K562 (cell line): ENCODE measurements at regions not wholly inside any gene's neighbourhood (a gene's known extent, or its start where the extent isn't known, plus 50 kb on each side); places are given as distances from the start of the nearest gene placed in this dataset.

ENCODE experiments used
- ATAC-seq: fragments of 200-7000 bp; cut with Tn5 transposase; 3 replicates; pipeline ENCODE4 v1.9.1; 2020; ENCODE audit warnings: moderate library complexity
- BruUV-seq: library from RNA; stranded (reverse); fragments of 400-500 nt; replicated peaks from 2 replicates; lab custom pipeline; 2021; lab: Mats Ljungman, UMichigan
- CTCF ChIA-PET: fragments of 300-600 bp; formaldehyde crosslinking; extraction: SDS; loops from one replicate; lab custom pipeline; 2021; ENCODE audit warnings: low intra/inter-chr PET ratio; lab: Yijun Ruan, JAX
- POLR2A ChIA-PET: fragments of 300-600, 350-650 bp; sonication (Branson Sonifier 250); formaldehyde crosslinking; extraction: SDS; loops from one replicate; lab custom pipeline; 2021; ENCODE audit warnings: antibody characterized with exemption, inconsistent platforms; lab: Yijun Ruan, JAX
- DNase-seq, 4 experiments: peaks; one replicate each; pipeline versions ENCODE4 v3.0.0 to v3.0.0-alpha.2; 2011 to 2018; ENCODE audit warnings: low spot score in 3 of 4, mixed read lengths in 3 of 4; ENCODE audit errors: extremely low read depth in 1 of 4
- FAIRE-seq: peaks from 2 replicates; lab custom pipeline; 2011; peaks lifted over from hg19 to GRCh38; lab: Jason Lieb, UNC
- H2AFZ ChIP-seq: 2 replicates; pipeline ENCODE4 v1.6.0; 2011; ENCODE audit warnings: low read depth, low read length, control low read depth, inconsistent platforms
- H3K27ac ChIP-seq: fragments of 200-600 bp; 3 replicates; pipeline ENCODE4 v1.8.0; 2011; ENCODE audit warnings: low read depth, mild to moderate bottlenecking, control low read depth, inconsistent platforms, low read length, moderate library complexity, mixed read lengths; ENCODE audit errors: extremely low read depth
- H3K27me3 ChIP-seq, 2 experiments: fragments of 300-600 bp in 1 of 2; 2 replicates in 1 of 2; 3 replicates in 1 of 2; pipeline versions ENCODE4 v1.6.0 to v1.8.0; 2011; ENCODE audit warnings: inconsistent platforms in 2 of 2, low read length in 2 of 2, mild to moderate bottlenecking in 1 of 2, mixed read lengths in 1 of 2, moderate library complexity in 1 of 2; ENCODE audit not compliant: control insufficient read depth in 2 of 2, insufficient read depth in 2 of 2
- H3K36me3 ChIP-seq: fragments of 300-600 bp; 3 replicates; pipeline ENCODE4 v1.8.0; 2011; ENCODE audit warnings: mild to moderate bottlenecking, low read length, inconsistent platforms; ENCODE audit not compliant: control insufficient read depth, insufficient read depth
- H3K4me1 ChIP-seq, 2 experiments: fragments of 200-600 bp in 1 of 2; replicated peaks in 1 of 2; 2 replicates in 1 of 2; 3 replicates in 1 of 2; pipeline versions ENCODE4 v1.5.1 to v1.8.0; 2011; ENCODE audit warnings: inconsistent platforms in 2 of 2, low read length in 2 of 2, mild to moderate bottlenecking in 1 of 2, mixed read lengths in 1 of 2, moderate library complexity in 1 of 2; ENCODE audit not compliant: control insufficient read depth in 2 of 2, insufficient read depth in 2 of 2
- H3K4me2 ChIP-seq: 2 replicates; pipeline ENCODE4 v1.6.1; 2011; ENCODE audit warnings: low read length, control low read depth, inconsistent platforms, mixed read lengths; ENCODE audit not compliant: insufficient read depth
- H3K4me3 ChIP-seq: fragments of 200-600 bp; sonication (generic), shearing (Covaris generic); 2 replicates; pipeline ENCODE4 v1.5.1; 2016; ENCODE audit warnings: control low read depth, inconsistent platforms
- H3K79me2 ChIP-seq: fragments of 200-600 bp; 3 replicates; pipeline ENCODE4 v1.8.0; 2011; ENCODE audit warnings: low read length, inconsistent platforms; ENCODE audit not compliant: control insufficient read depth, insufficient read depth
- H3K9ac ChIP-seq, 2 experiments: 2 replicates each; pipeline versions ENCODE4 v1.6.0 to v1.6.1; 2011; ENCODE audit warnings: low read depth in 2 of 2, low read length in 2 of 2, control low read depth in 1 of 2, inconsistent platforms in 1 of 2, mild to moderate bottlenecking in 1 of 2, mixed read lengths in 1 of 2; ENCODE audit not compliant: insufficient read depth in 1 of 2
- H3K9me1 ChIP-seq: one replicate; pipeline ENCODE4 v1.6.0; 2011; ENCODE audit warnings: inconsistent platforms, mild to moderate bottlenecking, low read length, moderate library complexity; ENCODE audit not compliant: control insufficient read depth, insufficient read depth
- H3K9me3 ChIP-seq: replicated peaks from 2 replicates; pipeline ENCODE4 v1.5.1; 2011; ENCODE audit warnings: low read depth, low read length, inconsistent platforms; ENCODE audit not compliant: control insufficient read depth, insufficient read depth
- H4K20me1 ChIP-seq: replicated peaks from 2 replicates; pipeline ENCODE4 v1.6.1; 2011; ENCODE audit warnings: low read length, inconsistent platforms, mixed read lengths; ENCODE audit not compliant: control insufficient read depth, insufficient read depth
- ARHGAP35 ChIP-seq: fragments of 450-650 bp; IDR thresholded peaks from 2 replicates; pipeline ENCODE4 v1.6.1; 2018; ENCODE audit not compliant: partially characterized antibody
- BHLHE40 ChIP-seq: IDR thresholded peaks from 2 replicates; pipeline ENCODE4 v1.6.1; 2011; ENCODE audit warnings: low read length, improper control_type of control experiment
- ERF ChIP-seq: fragments of 450-650 bp; formaldehyde crosslinking; IDR thresholded peaks from 2 replicates; pipeline ENCODE4 v1.4.0; 2020; ENCODE audit warnings: mild to moderate bottlenecking, mixed read lengths
- GATA2 ChIP-seq: sonication (generic); formaldehyde crosslinking; IDR thresholded peaks from 2 replicates; pipeline ENCODE4 v1.4.0; 2020; ENCODE audit warnings: mild to moderate bottlenecking, missing genetic modification reagents
- JUNB ChIP-seq: fragments of 450-650 bp; formaldehyde crosslinking; conservative IDR thresholded peaks from 2 replicates; pipeline ENCODE4 v1.4.0; 2020; ENCODE audit warnings: mild to moderate bottlenecking
- MEF2D ChIP-seq: conservative IDR thresholded peaks from 2 replicates; pipeline ENCODE4 v1.6.1; 2016; ENCODE audit warnings: low read depth, missing genetic modification characterization, missing compliant biosample characterization
- MYBL2 ChIP-seq, 2 experiments: fragments of 450-650 bp in 1 of 2; sonication (generic) in 1 of 2; formaldehyde crosslinking in 1 of 2; IDR thresholded peaks; 2 replicates each; pipeline versions ENCODE4 v1.6.1 to v1.8.1; 2017 to 2022; ENCODE audit warnings: borderline replicate concordance in 1 of 2, inconsistent platforms in 1 of 2, low read depth in 1 of 2, mild to moderate bottlenecking in 1 of 2, missing genetic modification reagents in 1 of 2, moderate library complexity in 1 of 2
- NFIX ChIP-seq: fragments of 250-450 bp; sonication (Bioruptor Pico); IDR thresholded peaks from 2 replicates; pipeline ENCODE4 v1.4.0; 2020; ENCODE audit warnings: low read depth, mild to moderate bottlenecking, moderate library complexity
- PCBP1 ChIP-seq: fragments of 200-400 bp; formaldehyde crosslinking; IDR thresholded peaks from 2 replicates; pipeline ENCODE4 v1.6.1; 2018; ENCODE audit warnings: mild to moderate bottlenecking, low read depth, low read length; ENCODE audit not compliant: poor library complexity, severe bottlenecking
- PHF20 ChIP-seq: fragments of 450-650 bp; IDR thresholded peaks from 2 replicates; pipeline ENCODE4 v1.6.1; 2018; ENCODE audit not compliant: partially characterized antibody
- RFX5 ChIP-seq: IDR thresholded peaks from 2 replicates; pipeline ENCODE4 v1.6.1; 2011; ENCODE audit warnings: low read depth, mild to moderate bottlenecking, improper control_type of control experiment, low read length
- YY1 ChIP-seq, 3 experiments: IDR thresholded peaks; 2 replicates each; pipeline ENCODE4 v1.6.1; 2011; ENCODE audit warnings: low read length in 2 of 3, mild to moderate bottlenecking in 2 of 3, moderate library complexity in 2 of 3, borderline replicate concordance in 1 of 3, control low read depth in 1 of 3, low read depth in 1 of 3; ENCODE audit not compliant: insufficient read depth in 3 of 3, insufficient replicate concordance in 2 of 3, control insufficient read depth in 1 of 3, insufficient read length in 1 of 3; ENCODE audit errors: extremely low read depth in 1 of 3
- ZNF507 ChIP-seq: conservative IDR thresholded peaks from 2 replicates; pipeline ENCODE4 v1.6.1; 2017; ENCODE audit warnings: missing genetic modification characterization, missing compliant biosample characterization
- ZNF76 ChIP-seq: fragments of 250-450 bp; sonication (Bioruptor Pico); IDR thresholded peaks from 2 replicates; pipeline ENCODE4 v1.4.0; 2020; ENCODE audit warnings: mild to moderate bottlenecking, moderate library complexity, borderline replicate concordance
- ZNF785 ChIP-seq: fragments of 250-450 bp; sonication (Bioruptor Pico); IDR thresholded peaks from 2 replicates; pipeline ENCODE4 v1.4.0; 2020; ENCODE audit warnings: mild to moderate bottlenecking
- WGBS: fragments of 100-300 bp; shearing (Covaris generic); methylation state at CpG from one replicate; pipeline ENCODE4 v1.1.6; 2016; ENCODE audit warnings: low coverage, mixed read lengths; ENCODE audit not compliant: insufficient coverage; ENCODE audit errors: missing lambda C conversion rate; 5-methylcytosine and 5-hydroxymethylcytosine counted together
- in situ Hi-C: fragments of 300-500 bp; cut with MboI; formaldehyde crosslinking; loops from 4 replicates; pipeline ENCODE4 v1.15.0; 2018; ENCODE audit warnings: inconsistent platforms, mixed read lengths
- intact Hi-C: fragments of 100-400 bp; cut with micrococcal nuclease; formaldehyde crosslinking; loops from 2 replicates; pipeline ENCODE4 v1.14.2; 2022
- TF ChIP-seq, protein P1 (sequence below): fragments of 450-650 bp; conservative IDR thresholded peaks from 2 replicates; pipeline ENCODE4 v1.6.1; 2016; ENCODE audit warnings: missing genetic modification characterization, low read depth, mild to moderate bottlenecking, control low read depth, missing compliant biosample characterization
- TF ChIP-seq, protein P2 (sequence below): sonication (generic); formaldehyde crosslinking; IDR thresholded peaks from 2 replicates; pipeline ENCODE4 v1.9.0; 2022; ENCODE audit warnings: mild to moderate bottlenecking, missing genetic modification reagents
- TF ChIP-seq, protein P3 (sequence below): sonication (generic); formaldehyde crosslinking; IDR thresholded peaks from 2 replicates; pipeline ENCODE4 v1.8.0; 2022; ENCODE audit warnings: mild to moderate bottlenecking, missing genetic modification reagents, borderline replicate concordance

DNA sequence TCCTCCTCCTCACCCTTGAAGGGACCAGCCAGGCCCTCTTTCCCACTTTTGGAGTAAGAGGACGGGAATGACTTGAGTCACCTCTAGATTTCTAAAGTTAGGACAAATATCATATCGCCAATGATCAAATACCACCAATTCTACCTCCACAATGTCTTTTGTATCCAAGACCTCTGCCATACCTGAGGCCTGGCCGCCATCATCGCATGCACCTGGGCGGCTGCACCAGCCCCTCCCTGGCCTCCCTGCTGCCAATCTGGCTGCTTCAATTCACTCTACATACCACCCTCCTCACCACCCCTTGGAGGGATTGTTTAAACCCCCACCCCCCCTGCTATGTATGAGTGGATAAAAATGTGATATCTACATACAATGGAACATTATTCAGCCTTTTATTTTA, 75.0 kb upstream of the RALY start:
- no peak overlapping the region for H2AFZ ChIP-seq
- no TSS peak for BruUV-seq
- WGBS = 8% methylated on average over 5 of the region's 5 CpGs

More for the DNA sequence above, 75.0 kb upstream of the RALY start:
- Histone ChIP-seq H3K4me1 (no peaks in the 10 kb centered on the region), H3K27ac (no peak overlapping the region), H4K20me1 (no peaks in the 10 kb centered on the region), H3K4me2 (no peak overlapping the region), H3K36me3 (no peaks in the 10 kb centered on the region), H3K27me3 (peaks cover 23 to 29% of the 10 kb centered on the region in 2 experiments), H3K4me3 (no peak overlapping the region), H3K9ac (no peak overlapping the region), H3K79me2 (no peaks in the 10 kb centered on the region), H3K9me3 (no peaks in the 10 kb centered on the region), H3K9me1 (no peaks in the 10 kb centered on the region)
- intact Hi-C loops = no loop called here
- ChIA-PET CTCF (interaction anchor here (0.6 kb wide), 1 partner anchor 169 kb away, joined by 3 read pairs; no protein-coding TSS in a partner anchor), POLR2A (no interaction called here)
- DNase-seq = no peak
- no peak for FAIRE-seq
- no peak for ATAC-seq
- TF ChIP-seq, protein P1, sequence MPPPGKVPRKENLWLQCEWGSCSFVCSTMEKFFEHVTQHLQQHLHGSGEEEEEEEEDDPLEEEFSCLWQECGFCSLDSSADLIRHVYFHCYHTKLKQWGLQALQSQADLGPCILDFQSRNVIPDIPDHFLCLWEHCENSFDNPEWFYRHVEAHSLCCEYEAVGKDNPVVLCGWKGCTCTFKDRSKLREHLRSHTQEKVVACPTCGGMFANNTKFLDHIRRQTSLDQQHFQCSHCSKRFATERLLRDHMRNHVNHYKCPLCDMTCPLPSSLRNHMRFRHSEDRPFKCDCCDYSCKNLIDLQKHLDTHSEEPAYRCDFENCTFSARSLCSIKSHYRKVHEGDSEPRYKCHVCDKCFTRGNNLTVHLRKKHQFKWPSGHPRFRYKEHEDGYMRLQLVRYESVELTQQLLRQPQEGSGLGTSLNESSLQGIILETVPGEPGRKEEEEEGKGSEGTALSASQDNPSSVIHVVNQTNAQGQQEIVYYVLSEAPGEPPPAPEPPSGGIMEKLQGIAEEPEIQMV (tag) = no peak
- TF ChIP-seq, protein P2, sequence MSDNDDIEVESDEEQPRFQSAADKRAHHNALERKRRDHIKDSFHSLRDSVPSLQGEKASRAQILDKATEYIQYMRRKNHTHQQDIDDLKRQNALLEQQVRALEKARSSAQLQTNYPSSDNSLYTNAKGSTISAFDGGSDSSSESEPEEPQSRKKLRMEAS (CRISPR knock-in tag) = no peak
- TF ChIP-seq ZNF76 (CRISPR knock-in tag) (no peak), RFX5 (no peak), PHF20 (no peak), ZNF507 (no peak), ARHGAP35 (no peak), BHLHE40 (no peak), YY1 (IDR thresholded peaks at IDR 0.05; ENCODE audit: borderline replicate concordance in 1 of 3, control insufficient read depth in 1 of 3, extremely low read depth in 1 of 3, insufficient read depth in 3 of 3, insufficient read length in 1 of 3, insufficient replicate concordance in 2 of 3, low read depth in 1 of 3, low read length in 2 of 3) (no peak), GATA2 (CRISPR knock-in tag) (no peak), ZNF785 (no peak), JUNB (CRISPR knock-in tag) (no peak), NFIX (CRISPR knock-in tag) (no peak), ERF (CRISPR knock-in tag) (no peak), PCBP1 (no peak), MYBL2 (IDR thresholded peaks at IDR 0.05; ENCODE audit: low read depth) (no peak), MYBL2 (CRISPR knock-in tag; IDR thresholded peaks at IDR 0.05; ENCODE audit: borderline replicate concordance) (no peak), MEF2D (tag) (no peak)
- TF ChIP-seq, protein P3, sequence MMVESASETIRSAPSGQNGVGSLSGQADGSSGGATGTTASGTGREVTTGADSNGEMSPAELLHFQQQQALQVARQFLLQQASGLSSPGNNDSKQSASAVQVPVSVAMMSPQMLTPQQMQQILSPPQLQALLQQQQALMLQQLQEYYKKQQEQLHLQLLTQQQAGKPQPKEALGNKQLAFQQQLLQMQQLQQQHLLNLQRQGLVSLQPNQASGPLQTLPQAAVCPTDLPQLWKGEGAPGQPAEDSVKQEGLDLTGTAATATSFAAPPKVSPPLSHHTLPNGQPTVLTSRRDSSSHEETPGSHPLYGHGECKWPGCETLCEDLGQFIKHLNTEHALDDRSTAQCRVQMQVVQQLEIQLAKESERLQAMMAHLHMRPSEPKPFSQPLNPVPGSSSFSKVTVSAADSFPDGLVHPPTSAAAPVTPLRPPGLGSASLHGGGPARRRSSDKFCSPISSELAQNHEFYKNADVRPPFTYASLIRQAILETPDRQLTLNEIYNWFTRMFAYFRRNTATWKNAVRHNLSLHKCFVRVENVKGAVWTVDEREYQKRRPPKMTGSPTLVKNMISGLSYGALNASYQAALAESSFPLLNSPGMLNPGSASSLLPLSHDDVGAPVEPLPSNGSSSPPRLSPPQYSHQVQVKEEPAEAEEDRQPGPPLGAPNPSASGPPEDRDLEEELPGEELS (CRISPR knock-in tag) = no peak
- in situ Hi-C loops = no loop called here
